ENCODE measurements at regions not wholly inside any gene's neighbourhood (a gene's known extent, or its start where the extent isn't known, plus 50 kb on each side); places are given as distances from the start of the nearest gene placed in this dataset.
"Not testable (repeated sequence)": the region's sequence is repeated elsewhere in the genome, so short reads cannot be mapped to it uniquely, and the experiment has no call there.

DNA sequence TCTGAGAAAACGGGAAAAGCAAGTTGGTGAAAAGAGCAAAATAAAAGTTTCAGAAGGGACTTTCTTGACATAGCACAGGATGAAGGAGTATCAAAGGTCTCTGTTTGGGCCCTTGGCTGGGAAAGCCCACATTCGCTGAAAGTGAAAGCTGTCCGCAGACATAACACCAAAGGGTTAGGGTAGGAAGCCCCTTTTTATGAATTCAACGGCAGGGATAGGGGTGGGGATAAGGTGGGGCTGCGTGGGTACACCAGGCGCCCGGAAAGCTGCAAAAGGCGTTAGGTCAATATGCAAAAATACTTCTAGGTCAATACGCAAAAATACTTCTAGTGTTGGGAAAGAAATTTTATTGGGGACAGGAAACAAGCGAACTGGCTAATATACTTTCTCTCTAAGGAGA is 135.1 kb downstream of the OR2B2 start:
- Mint-ChIP-seq H3K27me3 (ENCODE audit: low read depth) (peaks cover 3% of the 10 kb centered on the region), H3K27ac (no peak overlapping the region), H3K4me1 (peaks cover 4% of the 10 kb centered on the region), H3K36me3 (ENCODE audit: low read depth) (no peaks in the 10 kb centered on the region), H3K4me3 (no peak overlapping the region), H3K9me3 (no peaks in the 10 kb centered on the region)
- TF ChIP-seq, protein P1, sequence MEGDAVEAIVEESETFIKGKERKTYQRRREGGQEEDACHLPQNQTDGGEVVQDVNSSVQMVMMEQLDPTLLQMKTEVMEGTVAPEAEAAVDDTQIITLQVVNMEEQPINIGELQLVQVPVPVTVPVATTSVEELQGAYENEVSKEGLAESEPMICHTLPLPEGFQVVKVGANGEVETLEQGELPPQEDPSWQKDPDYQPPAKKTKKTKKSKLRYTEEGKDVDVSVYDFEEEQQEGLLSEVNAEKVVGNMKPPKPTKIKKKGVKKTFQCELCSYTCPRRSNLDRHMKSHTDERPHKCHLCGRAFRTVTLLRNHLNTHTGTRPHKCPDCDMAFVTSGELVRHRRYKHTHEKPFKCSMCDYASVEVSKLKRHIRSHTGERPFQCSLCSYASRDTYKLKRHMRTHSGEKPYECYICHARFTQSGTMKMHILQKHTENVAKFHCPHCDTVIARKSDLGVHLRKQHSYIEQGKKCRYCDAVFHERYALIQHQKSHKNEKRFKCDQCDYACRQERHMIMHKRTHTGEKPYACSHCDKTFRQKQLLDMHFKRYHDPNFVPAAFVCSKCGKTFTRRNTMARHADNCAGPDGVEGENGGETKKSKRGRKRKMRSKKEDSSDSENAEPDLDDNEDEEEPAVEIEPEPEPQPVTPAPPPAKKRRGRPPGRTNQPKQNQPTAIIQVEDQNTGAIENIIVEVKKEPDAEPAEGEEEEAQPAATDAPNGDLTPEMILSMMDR (IDR thresholded peaks at IDR 0.05; ENCODE audit: unreplicated experiment in 3 of 3): no peak

DNA sequence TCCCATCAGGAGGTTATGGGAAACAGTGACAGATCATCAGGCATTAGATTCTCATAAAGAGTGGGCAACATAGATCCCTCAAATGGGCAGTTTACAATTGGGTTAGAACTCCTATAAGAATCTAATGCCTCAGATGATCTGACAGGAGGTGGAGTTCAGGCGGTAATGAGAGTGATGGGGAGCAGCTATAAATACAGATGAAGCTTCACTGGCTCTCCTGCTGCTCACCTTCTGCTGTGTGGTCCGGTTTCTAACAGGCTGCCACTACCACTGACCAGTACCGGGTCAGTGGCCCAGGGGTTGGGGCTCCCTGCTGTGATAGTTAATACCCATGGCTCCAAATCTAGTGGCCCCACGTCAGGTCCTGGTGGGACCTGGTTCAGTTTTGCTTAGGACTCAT is 135.7 kb downstream of the OR2B2 start:
- Mint-ChIP-seq H3K27ac (no peak overlapping the region), H3K4me3 (no peak overlapping the region), H3K36me3 (ENCODE audit: low read depth) (no peaks in the 10 kb centered on the region), H3K4me1 (peaks cover 6% of the 10 kb centered on the region), H3K27me3 (ENCODE audit: low read depth) (peaks cover 4% of the 10 kb centered on the region), H3K9me3 (no peaks in the 10 kb centered on the region)
- TF ChIP-seq, protein P1 (IDR thresholded peaks at IDR 0.05; ENCODE audit: unreplicated experiment in 3 of 3): no peak

DNA sequence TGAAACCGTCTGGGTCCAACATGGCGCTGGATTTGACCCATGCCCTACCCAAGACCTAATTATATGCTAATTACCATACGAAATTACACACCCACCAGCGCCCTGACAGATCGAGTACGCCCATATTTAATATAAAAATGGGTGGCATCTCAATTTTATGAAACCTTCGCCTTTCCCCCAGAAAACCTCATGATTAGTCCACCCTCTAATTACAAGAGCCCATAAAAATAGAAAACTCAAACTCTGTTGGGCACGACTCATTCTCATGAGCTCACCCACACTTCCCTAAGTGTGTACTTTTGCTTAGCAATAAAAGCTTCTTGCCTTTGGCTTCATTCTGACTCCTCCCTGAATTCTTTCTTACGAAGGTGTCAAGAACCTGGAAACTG is 136.4 kb downstream of the OR2B2 start:
- no peaks in the 10 kb centered on the region for H3K9me3 Mint-ChIP-seq

DNA sequence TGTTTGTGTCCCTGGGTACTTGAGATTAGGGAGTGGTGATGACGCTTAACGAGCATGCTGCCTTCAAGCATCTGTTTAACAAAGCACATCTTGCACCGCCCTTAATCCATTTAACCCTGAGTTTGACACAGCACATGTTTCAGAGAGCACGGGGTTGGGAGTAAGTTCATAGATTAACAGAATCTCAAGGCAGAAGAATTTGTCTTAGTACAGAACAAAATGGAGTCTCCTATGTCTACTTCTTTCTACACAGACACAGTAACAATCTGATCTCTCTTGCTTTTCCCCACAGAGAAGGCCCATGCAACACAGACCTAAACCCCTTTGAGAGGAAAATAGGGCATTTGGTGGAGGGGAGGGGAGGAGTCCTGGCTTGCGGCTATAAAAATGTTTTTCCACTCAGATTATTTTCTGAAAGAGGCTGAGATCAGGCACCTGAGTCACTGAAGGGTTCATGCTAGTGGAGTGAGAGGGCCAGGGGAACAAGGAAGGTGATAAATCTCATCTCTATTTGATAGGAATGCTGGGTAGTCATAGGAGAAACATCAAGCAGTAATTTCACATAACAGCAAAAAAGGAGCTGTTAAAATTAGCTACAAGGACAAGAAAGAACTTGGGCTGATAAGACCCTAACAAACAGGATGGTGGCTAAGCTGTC is 136.9 kb downstream of the OR2B2 start:
- H3K27ac Mint-ChIP-seq; H3K36me3 Mint-ChIP-seq (ENCODE audit: low read depth); H3K4me3 Mint-ChIP-seq; H3K4me1 Mint-ChIP-seq; H3K9me3 Mint-ChIP-seq: not testable (repeated sequence)
- peaks cover 11% of the 10 kb centered on the region for H3K27me3 Mint-ChIP-seq (ENCODE audit: low read depth)

More for the DNA sequence above, 136.4 kb downstream of the OR2B2 start:
- H3K4me1 Mint-ChIP-seq: peaks cover 6% of the 10 kb centered on the region
- H3K27me3 Mint-ChIP-seq (ENCODE audit: low read depth): peaks cover 8% of the 10 kb centered on the region
- TF ChIP-seq, protein P1 (IDR thresholded peaks at IDR 0.05; ENCODE audit: unreplicated experiment in 3 of 3): no peak
- H3K4me3 Mint-ChIP-seq: no peak overlapping the region
- H3K27ac Mint-ChIP-seq: no peak overlapping the region
- no peaks in the 10 kb centered on the region for H3K36me3 Mint-ChIP-seq (ENCODE audit: low read depth)

DNA sequence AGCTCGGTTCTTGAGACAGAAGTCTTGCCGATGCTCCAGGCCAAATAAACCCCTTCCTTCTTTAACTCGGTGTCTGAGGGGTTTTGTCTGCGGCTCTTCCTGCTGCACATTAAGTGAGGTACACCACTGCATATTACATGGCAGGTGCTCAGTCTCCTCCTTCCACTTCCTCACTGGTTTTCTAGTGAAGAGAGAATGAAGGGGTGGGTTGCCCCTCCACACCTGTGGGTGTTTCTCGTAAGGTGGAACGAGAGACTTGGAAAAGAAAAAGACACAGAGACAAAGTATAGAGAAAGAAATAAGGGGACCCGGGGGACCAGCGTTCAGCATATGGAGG is 138.0 kb downstream of the OR2B2 start:
- peaks cover 13% of the 10 kb centered on the region for H3K27me3 Mint-ChIP-seq (ENCODE audit: low read depth)
- H3K36me3 Mint-ChIP-seq (ENCODE audit: low read depth); H3K4me3 Mint-ChIP-seq; H3K27ac Mint-ChIP-seq; H3K9me3 Mint-ChIP-seq: not testable (repeated sequence)
- H3K4me1 Mint-ChIP-seq: peaks cover 10% of the 10 kb centered on the region

DNA sequence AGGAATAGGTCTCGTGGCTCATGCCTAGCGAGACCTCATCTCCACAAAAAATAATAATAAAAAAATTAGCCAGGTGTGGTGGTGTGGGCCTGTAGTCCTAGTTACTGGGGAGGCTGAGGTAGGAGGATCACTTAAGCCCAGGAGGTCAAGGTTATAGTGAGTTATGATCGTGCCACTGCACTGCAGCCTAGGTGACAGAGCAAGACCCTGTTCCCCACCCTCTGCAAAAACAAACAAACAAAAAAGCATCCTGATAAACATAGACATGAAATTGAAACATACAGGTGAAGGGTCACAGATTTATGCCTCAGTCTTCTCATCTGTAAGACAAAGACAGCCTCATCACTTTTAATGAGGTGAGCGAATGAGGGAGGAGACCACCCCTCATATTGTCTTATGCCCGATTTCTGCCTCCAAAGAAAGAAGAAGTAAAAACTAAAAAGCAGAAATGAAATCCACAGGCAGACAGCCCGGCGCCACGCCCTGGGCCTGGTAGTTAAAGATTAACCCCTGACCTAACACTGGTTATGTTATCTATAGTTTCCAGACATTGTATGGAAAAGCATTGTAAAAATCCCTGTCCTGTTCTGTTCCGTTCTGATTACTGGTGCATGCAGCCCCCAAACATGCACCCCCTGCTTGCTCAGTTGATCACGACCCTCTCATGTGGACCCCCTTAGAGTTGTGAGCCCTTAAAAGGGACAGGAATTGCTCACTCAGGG is 138.5 kb downstream of the OR2B2 start:
- Mint-ChIP-seq H3K27me3 (ENCODE audit: low read depth) (peaks cover 15% of the 10 kb centered on the region), H3K4me1 (peaks cover 10% of the 10 kb centered on the region)
- H3K27ac Mint-ChIP-seq; H3K4me3 Mint-ChIP-seq; H3K36me3 Mint-ChIP-seq (ENCODE audit: low read depth); H3K9me3 Mint-ChIP-seq: not testable (repeated sequence)

DNA sequence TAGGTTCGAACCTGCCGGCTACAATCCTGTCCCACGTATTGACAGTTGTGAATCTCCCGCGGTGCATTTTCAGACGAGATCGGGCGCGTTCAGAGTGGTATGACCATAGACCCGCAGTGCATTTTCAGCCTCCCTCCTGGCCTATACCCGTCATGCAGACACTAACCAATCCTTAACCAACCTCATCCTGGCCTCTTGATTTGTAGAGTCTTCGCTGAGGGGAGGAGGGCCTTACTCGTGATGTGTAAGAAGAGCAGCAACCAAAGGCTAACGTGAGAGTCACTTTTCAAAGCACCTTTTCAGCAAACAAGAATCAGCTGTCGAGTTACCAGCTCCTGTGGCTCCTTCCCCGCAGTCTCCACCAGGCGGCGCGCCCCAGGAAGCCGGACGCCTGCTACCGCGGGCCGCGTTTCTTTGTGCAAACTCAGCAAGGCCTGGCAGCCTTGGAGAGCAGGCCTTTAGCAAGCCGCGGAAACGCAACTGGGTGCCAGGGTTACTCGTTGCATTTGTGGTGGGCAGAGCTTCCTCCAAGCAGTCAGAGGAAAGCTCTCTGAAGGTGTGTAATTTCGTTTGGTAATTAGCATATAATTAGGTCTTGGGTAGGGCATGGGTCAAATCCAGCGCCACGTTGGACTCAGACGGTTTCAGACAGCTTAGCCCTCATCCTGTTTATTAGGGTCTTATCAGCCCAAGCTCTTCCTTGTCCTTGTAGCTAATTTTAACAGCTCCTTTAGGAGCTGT is 139.8 kb downstream of the OR2B2 start:
- Mint-ChIP-seq H3K4me1 (peaks cover 10% of the 10 kb centered on the region), H3K27me3 (ENCODE audit: low read depth) (peaks cover 15% of the 10 kb centered on the region), H3K4me3 (peak overlapping the region; percentile 65 to 81 (median 68)), H3K9me3 (no peaks in the 10 kb centered on the region), H3K27ac (peak overlapping the region; percentile 20 to 32 (median 32)), H3K36me3 (ENCODE audit: low read depth) (no peaks in the 10 kb centered on the region)
- TF ChIP-seq, protein P1 (IDR thresholded peaks at IDR 0.05; ENCODE audit: unreplicated experiment in 3 of 3): peak; percentile 92 to 93 (median 93)
